T-cell (primary cell): ENCODE measurements at regions not wholly inside any gene's neighbourhood (a gene's known extent, or its start where the extent isn't known, plus 50 kb on each side); places are given as distances from the start of the nearest gene placed in this dataset.

ENCODE experiments used
- ATAC-seq, 4 experiments: fragments of 200-7000 bp in 3 of 4; fragments of 150-1000 bp in 1 of 4; cut with Tn5 transposase; replicated peaks in 1 of 4; 1 replicate in 3 of 4; 2 replicates in 1 of 4; pipeline ENCODE4 v1.10.0; 2021; ENCODE audit warnings: moderate library complexity in 3 of 4, mild to moderate bottlenecking in 2 of 4, moderate number of reproducible peaks in 1 of 4
- CTCF ChIA-PET, 2 donors: fragments of 300-600 bp; sonication (Branson Sonifier 250); formaldehyde crosslinking; loops; one replicate each; lab custom pipeline; 2022; ENCODE audit warnings: antibody characterized with exemption in 2 of 2; lab: Charles Lee
- POLR2A ChIA-PET, 2 donors: fragments of 300-600 bp; sonication (Branson Sonifier 250); formaldehyde crosslinking; loops; one replicate each; lab custom pipeline; 2022; ENCODE audit warnings: antibody characterized with exemption in 2 of 2; lab: Charles Lee
- DNase-seq, 35 experiments: peaks; one replicate each; pipeline versions ENCODE4 v3.0.0 to v3.0.0-alpha.2; 2013 to 2023
- H3K27ac ChIP-seq: one replicate; pipeline ENCODE4 v1.5.1; 2013; ENCODE audit warnings: low read length
- H3K27me3 ChIP-seq, 2 experiments: replicated peaks in 1 of 2; 1 replicate in 1 of 2; 2 replicates in 1 of 2; pipeline versions ENCODE4 v1.6.1 to v1.7.0; 2013; ENCODE audit warnings: low read length in 1 of 2, mixed read lengths in 1 of 2; ENCODE audit not compliant: control insufficient read depth in 2 of 2, insufficient read depth in 2 of 2; ENCODE audit errors: extremely low read depth in 1 of 2
- H3K36me3 ChIP-seq, 2 donors: 1 replicate in 1 of 2; 2 replicates in 1 of 2; pipeline versions ENCODE4 v1.6.1 to v1.7.0; 2013; ENCODE audit warnings: low read length in 1 of 2; ENCODE audit not compliant: control insufficient read depth in 2 of 2, insufficient read depth in 1 of 2; ENCODE audit errors: extremely low read depth in 1 of 2
- H3K4me1 ChIP-seq, 2 experiments: 1 replicate in 1 of 2; 2 replicates in 1 of 2; pipeline versions ENCODE4 v1.6.1 to v1.7.0; 2013; ENCODE audit warnings: low read length in 2 of 2, mixed read lengths in 1 of 2; ENCODE audit not compliant: insufficient read depth in 2 of 2, control insufficient read depth in 1 of 2; ENCODE audit errors: extremely low read depth in 1 of 2
- H3K4me3 ChIP-seq, 2 donors: 1 replicate in 1 of 2; 2 replicates in 1 of 2; pipeline versions ENCODE4 v1.5.1 to v1.7.0; 2013; ENCODE audit warnings: mild to moderate bottlenecking in 2 of 2, low read length in 1 of 2, moderate library complexity in 1 of 2; ENCODE audit not compliant: control insufficient read depth in 1 of 2; ENCODE audit errors: extremely low read depth in 1 of 2
- H3K9me3 ChIP-seq: 2 replicates; pipeline ENCODE4 v1.7.0; 2013
- H3K27ac Mint-ChIP-seq, 2 donors: one replicate each; pipeline ENCODE4 v1.8.0; 2020 to 2021; ENCODE audit warnings: mild to moderate bottlenecking in 2 of 2, mixed read lengths in 2 of 2
- H3K27me3 Mint-ChIP-seq, 2 donors: one replicate each; pipeline ENCODE4 v1.8.0; 2021 to 2022; ENCODE audit warnings: mixed read lengths in 2 of 2
- H3K36me3 Mint-ChIP-seq: one replicate; pipeline ENCODE4 v1.8.0; 2021; ENCODE audit warnings: mixed read lengths
- H3K4me1 Mint-ChIP-seq, 3 donors: one replicate each; pipeline ENCODE4 v1.8.0; 2020 to 2022; ENCODE audit warnings: mixed read lengths in 3 of 3, mild to moderate bottlenecking in 1 of 3
- H3K4me3 Mint-ChIP-seq, 3 donors: one replicate each; pipeline ENCODE4 v1.8.0; 2020 to 2022; ENCODE audit warnings: mild to moderate bottlenecking in 3 of 3, mixed read lengths in 3 of 3, moderate library complexity in 3 of 3
- H3K9me3 Mint-ChIP-seq, 3 donors: one replicate each; pipeline ENCODE4 v1.8.0; 2020 to 2022; ENCODE audit warnings: mixed read lengths in 3 of 3
- WGBS: methylation state at CpG from one replicate; pipeline ENCODE4 v1.1.5; 2013; ENCODE audit warnings: missing lambda C conversion rate; ENCODE audit not compliant: insufficient coverage; 5-methylcytosine and 5-hydroxymethylcytosine counted together

- POLR2A ChIA-PET, result no interaction called here
- no CpG with 5 or more reads among the region's 1 CpG for WGBS
These were observed 58.5 kb upstream of the PJA2 start for GRCh38 chr5:109468288-109468676.

GRCh38 chr5:109467058-109467457 lies 57.3 kb upstream of the PJA2 start:
- Mint-ChIP-seq H3K36me3 (no peaks in the 10 kb centered on the region), H3K4me1 (peaks cover 2 to 10% (median 4%) of the 10 kb centered on the region in 3 donors), H3K27ac (no peak overlapping the region), H3K27me3 (peaks cover 2 to 5% of the 10 kb centered on the region in 2 donors), H3K9me3 (no peaks in the 10 kb centered on the region), H3K4me3 (no peak overlapping the region)
- no peak overlapping the region for H3K4me3 ChIP-seq
- H3K9me3 ChIP-seq, result no peaks in the 10 kb centered on the region
- ChIA-PET CTCF (no interaction called here), POLR2A (no interaction called here)
- H3K36me3 ChIP-seq, result no peaks in the 10 kb centered on the region
- H3K27me3 ChIP-seq, result no peaks in the 10 kb centered on the region
- H3K27ac ChIP-seq, result no peak overlapping the region
- no peak for ATAC-seq
- H3K4me1 ChIP-seq, result no peaks in the 10 kb centered on the region
- WGBS, result 90% methylated on average over 3 of the region's 4 CpGs
- DNase-seq, result no peak

More at GRCh38 chr5:109468288-109468676, 58.5 kb upstream of the PJA2 start:
- Histone ChIP-seq H3K27ac (no peak overlapping the region), H3K36me3 (no peaks in the 10 kb centered on the region), H3K4me3 (no peak overlapping the region), H3K27me3 (no peaks in the 10 kb centered on the region), H3K4me1 (no peaks in the 10 kb centered on the region), H3K9me3 (no peaks in the 10 kb centered on the region)
- CTCF ChIA-PET, result interaction anchor here in 1 of 2 donors (0.7 kb wide), 2 partner anchors 112 to 785 kb away, joined by 3 read pairs; no protein-coding TSS in a partner anchor
- DNase-seq (no peak), ATAC-seq (no peak)
- Mint-ChIP-seq H3K27me3 (peaks cover 6 to 11% of the 10 kb centered on the region in 2 donors), H3K9me3 (no peaks in the 10 kb centered on the region), H3K27ac (no peak overlapping the region), H3K36me3 (no peaks in the 10 kb centered on the region), H3K4me3 (no peak overlapping the region), H3K4me1 (peaks cover 2 to 10% (median 4%) of the 10 kb centered on the region in 3 donors)
